WTC11 (cell line): ENCODE measurements at regions not wholly inside any gene's neighbourhood (a gene's known extent, or its start where the extent isn't known, plus 50 kb on each side); places are given as distances from the start of the nearest gene placed in this dataset.

ENCODE experiments used
- ATAC-seq: fragments of 200-7000 bp; cut with Tn5 transposase; 2 replicates; pipeline ENCODE4 v1.10.0; 2021; ENCODE audit warnings: mild to moderate bottlenecking, moderate library complexity
- CTCF ChIA-PET: fragments of 300-600 bp; sonication (Branson Sonifier 250); formaldehyde crosslinking; loops from one replicate; lab custom pipeline; 2021; ENCODE audit warnings: antibody characterized with exemption; lab: Charles Lee
- POLR2A ChIA-PET: fragments of 350-600 bp; sonication (Branson Sonifier 250); formaldehyde crosslinking; loops from one replicate; lab custom pipeline; 2021; ENCODE audit warnings: antibody characterized with exemption; lab: Charles Lee
- DNase-seq: peaks from one replicate; pipeline ENCODE4 v3.0.0; 2021; ENCODE audit warnings: low spot score
- H3K27ac Mint-ChIP-seq: 2 replicates; pipeline ENCODE4 v1.8.0; 2021; ENCODE audit warnings: mixed read lengths
- H3K27me3 Mint-ChIP-seq: 2 replicates; pipeline ENCODE4 v1.8.0; 2021; ENCODE audit warnings: low read depth, mild to moderate bottlenecking, moderate library complexity, mixed read lengths
- H3K36me3 Mint-ChIP-seq: 2 replicates; pipeline ENCODE4 v1.8.0; 2021; ENCODE audit warnings: mixed read lengths
- H3K4me1 Mint-ChIP-seq: 2 replicates; pipeline ENCODE4 v1.8.0; 2022; ENCODE audit warnings: mixed read lengths
- H3K4me3 Mint-ChIP-seq: 2 replicates; pipeline ENCODE4 v1.8.0; 2021; ENCODE audit warnings: mild to moderate bottlenecking, moderate library complexity, mixed read lengths
- H3K9me3 Mint-ChIP-seq: 2 replicates; pipeline ENCODE4 v1.8.0; 2021; ENCODE audit warnings: mixed read lengths
- ATF1 ChIP-seq: sonication (generic); formaldehyde crosslinking; IDR thresholded peaks from 2 replicates; pipeline ENCODE4 v1.8.1; 2023; ENCODE audit warnings: mild to moderate bottlenecking, moderate library complexity, missing genetic modification reagents
- EMX1 ChIP-seq: fragments of 250-450 bp; sonication (Bioruptor Pico); IDR thresholded peaks from 2 replicates; pipeline ENCODE4 v1.8.0; 2021; ENCODE audit warnings: mild to moderate bottlenecking
- ETV6 ChIP-seq: sonication (generic); formaldehyde crosslinking; IDR thresholded peaks from 2 replicates; pipeline ENCODE4 v1.8.1; 2022; ENCODE audit warnings: mild to moderate bottlenecking, missing genetic modification reagents
- FOXJ3 ChIP-seq: sonication (generic); formaldehyde crosslinking; IDR thresholded peaks from 2 replicates; pipeline ENCODE4 v1.9.0; 2021; ENCODE audit warnings: missing genetic modification reagents, mild to moderate bottlenecking, borderline replicate concordance
- GRHL2 ChIP-seq: fragments of 250-450 bp; sonication (Bioruptor Pico); IDR thresholded peaks from 2 replicates; pipeline ENCODE4 v1.8.0; 2022; ENCODE audit warnings: mild to moderate bottlenecking, moderate library complexity; ENCODE audit not compliant: insufficient replicate concordance, severe bottlenecking
- MXD4 ChIP-seq: fragments of 250-450 bp; sonication (Bioruptor Pico); IDR thresholded peaks from 2 replicates; pipeline ENCODE4 v1.8.0; 2021; ENCODE audit warnings: mild to moderate bottlenecking, moderate library complexity, borderline replicate concordance
- NFATC4 ChIP-seq: fragments of 250-450 bp; sonication (Bioruptor Pico); IDR thresholded peaks from 2 replicates; pipeline ENCODE4 v1.9.0; 2021; ENCODE audit warnings: mild to moderate bottlenecking
- RELA ChIP-seq: sonication (generic); formaldehyde crosslinking; IDR thresholded peaks from 2 replicates; pipeline ENCODE4 v1.8.1; 2022; ENCODE audit warnings: missing genetic modification reagents, mild to moderate bottlenecking, borderline replicate concordance
- RORB ChIP-seq: fragments of 250-450 bp; sonication (Bioruptor Pico); IDR thresholded peaks from 2 replicates; pipeline ENCODE4 v1.9.0; 2021; ENCODE audit warnings: mild to moderate bottlenecking
- SMAD3 ChIP-seq: sonication (generic); formaldehyde crosslinking; IDR thresholded peaks from 2 replicates; pipeline ENCODE4 v1.8.0; 2022; ENCODE audit warnings: missing genetic modification reagents, mild to moderate bottlenecking, borderline replicate concordance
- TCF7 ChIP-seq: sonication (generic); formaldehyde crosslinking; IDR thresholded peaks from 2 replicates; pipeline ENCODE4 v1.8.0; 2022; ENCODE audit warnings: mild to moderate bottlenecking, low read depth, missing genetic modification reagents, moderate library complexity
- ZBTB21 ChIP-seq: sonication (generic); formaldehyde crosslinking; IDR thresholded peaks from 2 replicates; pipeline ENCODE4 v1.8.1; 2023; ENCODE audit warnings: mild to moderate bottlenecking, missing genetic modification reagents, borderline replicate concordance
- ZNF138 ChIP-seq: sonication (generic); formaldehyde crosslinking; conservative IDR thresholded peaks from 2 replicates; pipeline ENCODE4 v1.8.1; 2022; ENCODE audit warnings: mild to moderate bottlenecking, moderate library complexity, missing genetic modification reagents
- ZNF416 ChIP-seq: fragments of 250-450 bp; sonication (Bioruptor Pico); IDR thresholded peaks from 2 replicates; pipeline ENCODE4 v1.9.0; 2021; ENCODE audit warnings: mild to moderate bottlenecking, inconsistent platforms
- ZNF423 ChIP-seq: fragments of 250-450 bp; sonication (Bioruptor Pico); IDR thresholded peaks from 2 replicates; pipeline ENCODE4 v2.1.2; 2022; ENCODE audit warnings: mild to moderate bottlenecking, moderate library complexity
- TF ChIP-seq, protein P1 (sequence below): sonication (generic); formaldehyde crosslinking; IDR thresholded peaks from 2 replicates; pipeline ENCODE4 v1.8.1; 2022; ENCODE audit warnings: missing genetic modification reagents, borderline replicate concordance
- TF ChIP-seq, protein P2 (sequence below): fragments of 250-450 bp; sonication (Bioruptor Pico); conservative IDR thresholded peaks from 2 replicates; pipeline ENCODE4 v1.9.0; 2021; ENCODE audit warnings: mild to moderate bottlenecking
- TF ChIP-seq, protein P3 (sequence below): fragments of 250-450 bp; sonication (Bioruptor Pico); IDR thresholded peaks from 2 replicates; pipeline ENCODE4 v1.9.0; 2021; ENCODE audit warnings: mild to moderate bottlenecking
- TF ChIP-seq, protein P4 (sequence below): sonication (generic); formaldehyde crosslinking; IDR thresholded peaks from 2 replicates; pipeline ENCODE4 v1.8.0; 2023; ENCODE audit warnings: missing genetic modification reagents

DNA sequence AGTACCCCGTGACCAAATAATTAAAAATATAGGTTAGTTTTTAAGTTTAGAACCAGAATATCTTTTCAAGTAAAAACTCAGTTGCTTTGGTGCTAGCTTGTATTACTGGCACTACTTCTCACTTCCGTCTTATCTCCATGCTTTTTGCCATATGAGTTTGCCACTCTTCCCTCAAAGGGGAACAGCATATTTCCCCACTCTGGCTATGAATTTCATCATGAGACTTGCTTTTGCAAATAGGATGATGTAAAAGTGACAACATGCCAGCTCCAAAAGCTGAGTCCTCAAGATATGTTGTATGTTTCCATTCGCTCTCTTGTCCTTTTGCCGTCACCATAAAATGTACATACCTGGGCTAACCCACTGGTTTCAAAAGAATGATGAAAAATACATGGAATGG is 178.1 kb upstream of the SEMA3A start:
- Mint-ChIP-seq H3K27ac (no peak overlapping the region), H3K4me1 (peaks cover 5% of the 10 kb centered on the region; the same call in 1 of the 2 replicates)
- CTCF ChIA-PET, result interaction anchor here (0.9 kb wide), 1 partner anchor 65 kb away, joined by 3 read pairs; no protein-coding TSS in a partner anchor

DNA sequence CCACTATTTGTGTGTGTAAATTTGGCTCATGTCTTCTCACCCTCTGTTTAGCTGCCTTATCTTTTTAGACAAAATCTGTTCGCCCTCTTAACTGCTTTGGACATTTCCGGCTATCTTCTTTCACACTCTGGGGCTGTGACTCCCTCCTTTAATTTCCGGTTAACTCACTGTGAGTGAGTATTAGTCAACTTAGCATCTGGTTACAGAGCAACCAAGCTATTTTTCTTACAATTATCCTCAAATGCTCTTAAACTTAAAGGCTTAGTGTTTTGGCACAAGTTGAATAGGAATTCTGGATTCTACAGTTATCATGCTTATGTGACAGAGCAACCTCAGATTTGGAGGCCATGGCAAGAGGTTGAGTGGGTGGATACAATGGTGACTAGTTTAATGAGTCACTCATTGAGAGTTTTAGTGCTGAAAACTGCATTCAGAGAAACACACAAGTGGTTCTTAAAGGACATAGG is 177.6 kb upstream of the SEMA3A start:
- no peaks in the 10 kb centered on the region for H3K27me3 Mint-ChIP-seq
- CTCF ChIA-PET, result no interaction called here
- DNase-seq (no peak), ATAC-seq (no peak)
- TF ChIP-seq EMX1 (CRISPR knock-in tag) (no peak), ZBTB21 (CRISPR knock-in tag) (no peak), ATF1 (CRISPR knock-in tag) (no peak), ZNF138 (CRISPR knock-in tag) (no peak), ETV6 (no peak), FOXJ3 (CRISPR knock-in tag) (no peak), TCF7 (CRISPR knock-in tag) (no peak), NFATC4 (CRISPR knock-in tag) (no peak), ZNF423 (CRISPR knock-in tag) (no peak), RELA (CRISPR knock-in tag) (no peak), MXD4 (CRISPR knock-in tag) (no peak), SMAD3 (CRISPR knock-in tag) (no peak)
- TF ChIP-seq, protein P1, sequence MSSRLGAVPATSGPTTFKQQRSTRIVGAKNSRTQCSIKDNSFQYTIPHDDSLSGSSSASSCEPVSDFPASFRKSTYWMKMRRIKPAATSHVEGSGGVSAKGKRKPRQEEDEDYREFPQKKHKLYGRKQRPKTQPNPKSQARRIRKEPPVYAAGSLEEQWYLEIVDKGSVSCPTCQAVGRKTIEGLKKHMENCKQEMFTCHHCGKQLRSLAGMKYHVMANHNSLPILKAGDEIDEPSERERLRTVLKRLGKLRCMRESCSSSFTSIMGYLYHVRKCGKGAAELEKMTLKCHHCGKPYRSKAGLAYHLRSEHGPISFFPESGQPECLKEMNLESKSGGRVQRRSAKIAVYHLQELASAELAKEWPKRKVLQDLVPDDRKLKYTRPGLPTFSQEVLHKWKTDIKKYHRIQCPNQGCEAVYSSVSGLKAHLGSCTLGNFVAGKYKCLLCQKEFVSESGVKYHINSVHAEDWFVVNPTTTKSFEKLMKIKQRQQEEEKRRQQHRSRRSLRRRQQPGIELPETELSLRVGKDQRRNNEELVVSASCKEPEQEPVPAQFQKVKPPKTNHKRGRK (CRISPR knock-in tag), result no peak
- no peaks in the 10 kb centered on the region for H3K36me3 Mint-ChIP-seq
- H3K4me1 Mint-ChIP-seq, result peaks cover 5% of the 10 kb centered on the region; the same call in 1 of the 2 replicates
- H3K27ac Mint-ChIP-seq, result no peak overlapping the region
- POLR2A ChIA-PET, result no interaction called here
- H3K9me3 Mint-ChIP-seq, result peaks cover 3% of the 10 kb centered on the region; the same call in 1 of the 2 replicates
- no peak overlapping the region for H3K4me3 Mint-ChIP-seq

More for the DNA sequence above, 178.1 kb upstream of the SEMA3A start:
- Mint-ChIP-seq H3K9me3 (peaks cover 3% of the 10 kb centered on the region; the same call in 1 of the 2 replicates), H3K27me3 (no peaks in the 10 kb centered on the region), H3K36me3 (no peaks in the 10 kb centered on the region), H3K4me3 (no peak overlapping the region)
- POLR2A ChIA-PET, result no interaction called here
- ATAC-seq, result no peak
- DNase-seq, result no peak
- TF ChIP-seq, protein P2, sequence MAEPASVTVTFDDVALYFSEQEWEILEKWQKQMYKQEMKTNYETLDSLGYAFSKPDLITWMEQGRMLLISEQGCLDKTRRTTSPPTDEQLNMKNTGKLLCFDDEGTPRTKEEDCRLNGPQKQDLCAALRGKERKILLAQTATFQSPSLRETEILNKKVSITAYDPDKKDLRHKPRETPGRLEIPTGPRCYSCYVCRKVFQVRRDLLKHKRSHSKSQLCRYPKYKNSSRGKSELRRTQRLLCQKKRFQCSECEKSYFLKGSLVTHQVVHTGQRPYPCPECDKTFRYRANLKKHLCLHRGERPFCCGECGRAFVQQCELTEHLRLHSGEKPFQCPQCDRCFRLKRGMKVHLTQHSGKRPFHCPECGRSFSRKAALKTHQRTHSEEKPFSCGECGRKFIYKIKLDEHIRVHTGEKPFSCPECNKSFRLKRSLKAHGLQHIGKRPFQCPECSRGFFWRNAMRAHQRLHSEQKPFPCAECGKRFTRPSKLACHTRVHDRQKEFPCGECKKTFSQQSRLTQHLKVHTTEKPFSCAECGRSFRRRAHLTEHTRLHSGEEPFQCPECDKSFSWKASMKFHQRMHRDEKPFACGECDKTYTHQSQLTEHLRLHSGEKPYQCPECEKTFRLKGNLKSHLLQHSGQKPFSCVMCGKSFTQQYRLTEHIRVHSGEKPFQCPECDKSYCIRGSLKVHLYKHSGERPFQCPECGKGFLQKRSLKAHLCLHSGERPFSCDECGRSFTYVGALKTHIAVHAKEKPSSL (CRISPR knock-in tag), result no peak
- no peak for TF ChIP-seq ZNF416 (CRISPR knock-in tag)
- TF ChIP-seq TCF7 (CRISPR knock-in tag), result no peak
- TF ChIP-seq, protein P3, sequence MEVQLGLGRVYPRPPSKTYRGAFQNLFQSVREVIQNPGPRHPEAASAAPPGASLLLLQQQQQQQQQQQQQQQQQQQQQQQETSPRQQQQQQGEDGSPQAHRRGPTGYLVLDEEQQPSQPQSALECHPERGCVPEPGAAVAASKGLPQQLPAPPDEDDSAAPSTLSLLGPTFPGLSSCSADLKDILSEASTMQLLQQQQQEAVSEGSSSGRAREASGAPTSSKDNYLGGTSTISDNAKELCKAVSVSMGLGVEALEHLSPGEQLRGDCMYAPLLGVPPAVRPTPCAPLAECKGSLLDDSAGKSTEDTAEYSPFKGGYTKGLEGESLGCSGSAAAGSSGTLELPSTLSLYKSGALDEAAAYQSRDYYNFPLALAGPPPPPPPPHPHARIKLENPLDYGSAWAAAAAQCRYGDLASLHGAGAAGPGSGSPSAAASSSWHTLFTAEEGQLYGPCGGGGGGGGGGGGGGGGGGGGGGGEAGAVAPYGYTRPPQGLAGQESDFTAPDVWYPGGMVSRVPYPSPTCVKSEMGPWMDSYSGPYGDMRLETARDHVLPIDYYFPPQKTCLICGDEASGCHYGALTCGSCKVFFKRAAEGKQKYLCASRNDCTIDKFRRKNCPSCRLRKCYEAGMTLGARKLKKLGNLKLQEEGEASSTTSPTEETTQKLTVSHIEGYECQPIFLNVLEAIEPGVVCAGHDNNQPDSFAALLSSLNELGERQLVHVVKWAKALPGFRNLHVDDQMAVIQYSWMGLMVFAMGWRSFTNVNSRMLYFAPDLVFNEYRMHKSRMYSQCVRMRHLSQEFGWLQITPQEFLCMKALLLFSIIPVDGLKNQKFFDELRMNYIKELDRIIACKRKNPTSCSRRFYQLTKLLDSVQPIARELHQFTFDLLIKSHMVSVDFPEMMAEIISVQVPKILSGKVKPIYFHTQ (CRISPR knock-in tag), result no peak
- TF ChIP-seq, protein P4, sequence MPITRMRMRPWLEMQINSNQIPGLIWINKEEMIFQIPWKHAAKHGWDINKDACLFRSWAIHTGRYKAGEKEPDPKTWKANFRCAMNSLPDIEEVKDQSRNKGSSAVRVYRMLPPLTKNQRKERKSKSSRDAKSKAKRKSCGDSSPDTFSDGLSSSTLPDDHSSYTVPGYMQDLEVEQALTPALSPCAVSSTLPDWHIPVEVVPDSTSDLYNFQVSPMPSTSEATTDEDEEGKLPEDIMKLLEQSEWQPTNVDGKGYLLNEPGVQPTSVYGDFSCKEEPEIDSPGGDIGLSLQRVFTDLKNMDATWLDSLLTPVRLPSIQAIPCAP (CRISPR knock-in tag), result no peak
- TF ChIP-seq GRHL2 (CRISPR knock-in tag), result no peak
- no peak for TF ChIP-seq RORB (CRISPR knock-in tag)
- no peak for TF ChIP-seq ETV6
